CD4-positive, alpha-beta T cell (primary cell): ENCODE measurements at regions not wholly inside any gene's neighbourhood (a gene's known extent, or its start where the extent isn't known, plus 50 kb on each side); places are given as distances from the start of the nearest gene placed in this dataset.

Experiments used
- ATAC-seq: fragments of 200-7000 bp; cut with Tn5 transposase; one replicate; pipeline ENCODE4 v1.10.0; 2022; ENCODE audit warnings: mild to moderate bottlenecking; ENCODE audit not compliant: poor library complexity
- CTCF ChIA-PET: fragments of 350-600 bp; sonication (Branson Sonifier 250); formaldehyde crosslinking; loops from one replicate; lab custom pipeline; 2021; ENCODE audit warnings: antibody characterized with exemption, inconsistent platforms; lab: Charles Lee
- POLR2A ChIA-PET: fragments of 350-600 bp; sonication (Branson Sonifier 250); formaldehyde crosslinking; loops from one replicate; lab custom pipeline; 2021; ENCODE audit warnings: antibody characterized with exemption, inconsistent platforms; lab: Charles Lee
- DNase-seq, 14 experiments: peaks; one replicate each; pipeline ENCODE4 v3.0.0-alpha.2; 2013 to 2020; ENCODE audit warnings: mixed read lengths in 2 of 14
- H3K27ac ChIP-seq, 2 donors: one replicate each; pipeline versions ENCODE4 v1.5.1 to v1.7.0; 2013; ENCODE audit warnings: low read length in 2 of 2, low read depth in 1 of 2, mild to moderate bottlenecking in 1 of 2
- H3K27me3 ChIP-seq, 2 experiments: 1 replicate in 1 of 2; 2 replicates in 1 of 2; pipeline versions ENCODE4 v1.6.1 to v1.7.0; 2013; ENCODE audit warnings: low read length in 2 of 2, control low read depth in 1 of 2, mild to moderate bottlenecking in 1 of 2, moderate library complexity in 1 of 2; ENCODE audit not compliant: insufficient read depth in 2 of 2, control insufficient read depth in 1 of 2
- H3K36me3 ChIP-seq: one replicate; pipeline ENCODE4 v1.6.1; 2013; ENCODE audit warnings: low read length, control low read depth; ENCODE audit not compliant: insufficient read depth
- H3K4me1 ChIP-seq: one replicate; pipeline ENCODE4 v1.6.1; 2013; ENCODE audit warnings: low read length, control low read depth; ENCODE audit not compliant: insufficient read depth
- H3K4me3 ChIP-seq: one replicate; pipeline ENCODE4 v1.5.1; 2013; ENCODE audit warnings: mild to moderate bottlenecking, low read length, moderate library complexity
- H3K9me3 ChIP-seq, 2 experiments: 1 replicate in 1 of 2; 2 replicates in 1 of 2; pipeline versions ENCODE4 v1.6.1 to v1.7.0; 2013; ENCODE audit warnings: low read length in 2 of 2, mild to moderate bottlenecking in 2 of 2, control low read depth in 1 of 2, moderate library complexity in 1 of 2; ENCODE audit not compliant: control insufficient read depth in 1 of 2, insufficient read depth in 1 of 2
- H3K27ac Mint-ChIP-seq: one replicate; pipeline ENCODE4 v1.8.0; 2020; ENCODE audit warnings: mixed read lengths
- H3K27me3 Mint-ChIP-seq: one replicate; pipeline ENCODE4 v1.8.0; 2021; ENCODE audit warnings: mixed read lengths
- H3K36me3 Mint-ChIP-seq: one replicate; pipeline ENCODE4 v1.8.0; 2021; ENCODE audit warnings: low read depth, mixed read lengths
- H3K4me1 Mint-ChIP-seq: one replicate; pipeline ENCODE4 v1.8.0; 2021; ENCODE audit warnings: low read depth, mixed read lengths
- H3K4me3 Mint-ChIP-seq: one replicate; pipeline ENCODE4 v1.8.0; 2020; ENCODE audit warnings: mild to moderate bottlenecking, mixed read lengths
- H3K9me3 Mint-ChIP-seq: one replicate; pipeline ENCODE4 v1.8.0; 2020; ENCODE audit warnings: mixed read lengths
- CTCF ChIP-seq: fragments of 200-600 bp; IDR thresholded peaks from one replicate; pipeline ENCODE4 v1.8.0; 2022; ENCODE audit warnings: antibody characterized with exemption, mild to moderate bottlenecking
- intact Hi-C, 2 experiments: fragments of 100-400 bp; cut with DNase I in 1 of 2; cut with micrococcal nuclease in 1 of 2; formaldehyde crosslinking; loops; one replicate each; pipeline versions ENCODE4 v1.15.1 to v1.9.0; 2023 to 2025; cut with DNase I, micrococcal nuclease

GRCh38 chr10:59006511-59007306, 169.7 kb upstream of the PHYHIPL start:
- no peaks in the 10 kb centered on the region for H3K9me3 Mint-ChIP-seq
- H3K4me1 ChIP-seq: no peaks in the 10 kb centered on the region
- H3K4me3 Mint-ChIP-seq: no peak overlapping the region
- no peaks in the 10 kb centered on the region for H3K9me3 ChIP-seq
- no peaks in the 10 kb centered on the region for H3K36me3 ChIP-seq
- DNase-seq: no peak
- no peak overlapping the region for H3K4me3 ChIP-seq
- ChIA-PET CTCF (no interaction called here), POLR2A (no interaction called here)
- peaks cover 0 to 3% of the 10 kb centered on the region in 2 experiments for H3K27me3 ChIP-seq
- intact Hi-C loops: no loop called here
- H3K27ac Mint-ChIP-seq: no peak overlapping the region
- no peaks in the 10 kb centered on the region for H3K27me3 Mint-ChIP-seq
- no peaks in the 10 kb centered on the region for H3K36me3 Mint-ChIP-seq
- H3K27ac ChIP-seq: no peak overlapping the region
- TF ChIP-seq CTCF: no peak
- ATAC-seq: no peak
- H3K4me1 Mint-ChIP-seq: no peaks in the 10 kb centered on the region

GRCh38 chr10:59007307-59008025, 169.0 kb upstream of the PHYHIPL start:
- Mint-ChIP-seq H3K4me1 (no peaks in the 10 kb centered on the region), H3K36me3 (no peaks in the 10 kb centered on the region), H3K4me3 (no peak overlapping the region), H3K27ac (no peak overlapping the region), H3K27me3 (no peaks in the 10 kb centered on the region), H3K9me3 (no peaks in the 10 kb centered on the region)
- no peaks in the 10 kb centered on the region for H3K9me3 ChIP-seq
- intact Hi-C loops: no loop called here
- DNase-seq: no peak
- POLR2A ChIA-PET: no interaction called here
- ATAC-seq: no peak
- H3K36me3 ChIP-seq: no peaks in the 10 kb centered on the region
- H3K4me3 ChIP-seq: no peak overlapping the region
- TF ChIP-seq CTCF: no peak
- peaks cover 0 to 3% of the 10 kb centered on the region in 2 experiments for H3K27me3 ChIP-seq
- H3K27ac ChIP-seq: no peak overlapping the region
- H3K4me1 ChIP-seq: no peaks in the 10 kb centered on the region
- CTCF ChIA-PET: no interaction called here

GRCh38 chr10:59008452-59008851, 168.0 kb upstream of the PHYHIPL start:
- Mint-ChIP-seq H3K27ac (no peak overlapping the region), H3K36me3 (no peaks in the 10 kb centered on the region), H3K9me3 (no peaks in the 10 kb centered on the region), H3K4me1 (no peaks in the 10 kb centered on the region), H3K27me3 (no peaks in the 10 kb centered on the region), H3K4me3 (no peak overlapping the region)
- DNase-seq (no peak), ATAC-seq (no peak)
- Histone ChIP-seq H3K4me1 (no peaks in the 10 kb centered on the region), H3K27me3 (peaks cover 0 to 3% of the 10 kb centered on the region in 2 experiments), H3K36me3 (no peaks in the 10 kb centered on the region), H3K4me3 (no peak overlapping the region), H3K9me3 (no peaks in the 10 kb centered on the region), H3K27ac (no peak overlapping the region)
- intact Hi-C loops: no loop called here
- no peak for TF ChIP-seq CTCF
- CTCF ChIA-PET: no interaction called here
- POLR2A ChIA-PET: no interaction called here
